SHP77 treated with DMSO at 0.1 percent for 48 hours (cell line): ENCODE measurements at regions not wholly inside any gene's neighbourhood (a gene's known extent, or its start where the extent isn't known, plus 50 kb on each side); places are given as distances from the start of the nearest gene placed in this dataset.

ENCODE experiments used
- DNase-seq: peaks from one replicate; lab custom pipeline; 2025; lab: John Stamatoyannopoulos, UW

- no peak for DNase-seq
These were observed 240.8 kb downstream of the RPS24 start for GRCh38 chr10:78274491-78274890.

GRCh38 chr10:78276139-78276538 lies 242.5 kb downstream of the RPS24 start:
- no peak for DNase-seq

- DNase-seq = no peak
These were observed 243.8 kb downstream of the RPS24 start for GRCh38 chr10:78277314-78278057.

- no peak for DNase-seq
These were observed 244.4 kb downstream of the RPS24 start for GRCh38 chr10:78278058-78278404.

- DNase-seq = no peak
These were observed 246.1 kb downstream of the RPS24 start for GRCh38 chr10:78279756-78280155.

- DNase-seq = no peak
These were observed 246.9 kb downstream of the RPS24 start for GRCh38 chr10:78280604-78281003.

- DNase-seq = no peak
These were observed 248.0 kb downstream of the RPS24 start for GRCh38 chr10:78281627-78282026.

GRCh38 chr10:78283069-78283682 lies 249.5 kb downstream of the RPS24 start:
- no peak for DNase-seq

GRCh38 chr10:78284381-78284780 lies 250.7 kb downstream of the RPS24 start:
- no peak for DNase-seq

GRCh38 chr10:78285226-78285625 lies 251.6 kb downstream of the RPS24 start:
- DNase-seq = no peak

GRCh38 chr10:78286186-78286585 lies 252.5 kb downstream of the RPS24 start:
- DNase-seq = no peak

GRCh38 chr10:78286668-78287067 lies 253.0 kb downstream of the RPS24 start:
- no peak for DNase-seq

GRCh38 chr10:78287618-78288017 lies 254.0 kb downstream of the RPS24 start:
- DNase-seq = no peak

GRCh38 chr10:78288663-78289062 lies 255.0 kb downstream of the RPS24 start:
- DNase-seq = no peak

- no peak for DNase-seq
These were observed 256.6 kb downstream of the RPS24 start for GRCh38 chr10:78290131-78290750.

- no peak for DNase-seq
These were observed 258.1 kb downstream of the RPS24 start for GRCh38 chr10:78291722-78292121.

- no peak for DNase-seq
These were observed 258.8 kb downstream of the RPS24 start for GRCh38 chr10:78292250-78292981.

GRCh38 chr10:78292982-78293865 lies 259.6 kb downstream of the RPS24 start:
- no peak for DNase-seq

GRCh38 chr10:78295242-78295641 lies 261.6 kb downstream of the RPS24 start:
- DNase-seq = no peak

- no peak for DNase-seq
These were observed 263.1 kb downstream of the RPS24 start for GRCh38 chr10:78296785-78297184.

GRCh38 chr10:78297997-78298396 lies 264.3 kb downstream of the RPS24 start:
- no peak for DNase-seq

- DNase-seq = no peak
These were observed 265.2 kb downstream of the RPS24 start for GRCh38 chr10:78298835-78299234.
